SK-N-SH (cell line): ENCODE measurements at regions not wholly inside any gene's neighbourhood (a gene's known extent, or its start where the extent isn't known, plus 50 kb on each side); places are given as distances from the start of the nearest gene placed in this dataset.

Experiments used
- CTCF ChIA-PET: fragments of 300-600, 350-600 bp; formaldehyde crosslinking; extraction: SDS; loops from one replicate; lab custom pipeline; 2021; lab: Yijun Ruan, JAX
- POLR2A ChIA-PET: fragments of 350-600 bp; sonication (Branson Sonifier 250); formaldehyde crosslinking; extraction: SDS; loops from one replicate; lab custom pipeline; 2020; ENCODE audit warnings: antibody characterized with exemption, inconsistent platforms; lab: Yijun Ruan, JAX
- DNase-seq: peaks from one replicate; pipeline ENCODE4 v3.0.0; 2012
- H2AFZ ChIP-seq: fragments of 200-600 bp; sonication (generic); 2 replicates; pipeline ENCODE4 v1.8.1; 2016; ENCODE audit warnings: antibody characterized with exemption, mild to moderate bottlenecking, low read depth
- H3F3A ChIP-seq: fragments of 200-600 bp; sonication (generic); replicated peaks from 2 replicates; pipeline ENCODE3; 2016; ENCODE audit warnings: antibody characterized with exemption, mild to moderate bottlenecking; ENCODE audit not compliant: insufficient read depth
- H3K27ac ChIP-seq, 2 experiments: fragments of 200-500 bp in 1 of 2; fragments of 200-600 bp in 1 of 2; sonication (Bioruptor generic) in 1 of 2; sonication (generic), shearing (Covaris generic) in 1 of 2; 2 replicates each; pipeline versions ENCODE4 v1.5.1 to v1.6.1; 2014 to 2016; ENCODE audit warnings: low read depth in 2 of 2, inconsistent platforms in 1 of 2, low read length in 1 of 2, mild to moderate bottlenecking in 1 of 2, mixed read lengths in 1 of 2
- H3K27me3 ChIP-seq: fragments of 200-600 bp; sonication (generic), shearing (Covaris generic); 2 replicates; pipeline ENCODE4 v1.6.1; 2016; ENCODE audit warnings: mixed run types; ENCODE audit not compliant: insufficient read depth
- H3K36me3 ChIP-seq, 2 experiments: fragments of 200-500 bp in 1 of 2; fragments of 200-600 bp in 1 of 2; sonication (Bioruptor generic) in 1 of 2; sonication (generic) in 1 of 2; replicated peaks in 1 of 2; 2 replicates each; pipeline versions ENCODE3 to v1.5.1; 2014 to 2016; ENCODE audit warnings: low read length in 1 of 2, mild to moderate bottlenecking in 1 of 2; ENCODE audit not compliant: insufficient read depth in 2 of 2, control insufficient read depth in 1 of 2
- H3K4me1 ChIP-seq, 2 experiments: fragments of 200-500 bp in 1 of 2; fragments of 200-600 bp in 1 of 2; sonication (Bioruptor generic) in 1 of 2; sonication (generic), shearing (Covaris generic) in 1 of 2; 2 replicates each; pipeline versions ENCODE4 v1.5.1 to v1.6.1; 2014 to 2016; ENCODE audit warnings: low read depth in 1 of 2, low read length in 1 of 2, mixed run types in 1 of 2; ENCODE audit not compliant: insufficient read depth in 2 of 2, control insufficient read depth in 1 of 2
- H3K4me2 ChIP-seq: fragments of 200-600 bp; sonication (generic), shearing (Covaris generic); 2 replicates; pipeline ENCODE4 v1.6.1; 2017; ENCODE audit warnings: mixed run types
- H3K4me3 ChIP-seq, 2 experiments: fragments of 200-500 bp in 1 of 2; fragments of 200-600 bp in 1 of 2; sonication (Bioruptor generic) in 1 of 2; sonication (generic), shearing (Covaris generic) in 1 of 2; 2 replicates each; pipeline versions ENCODE4 v1.5.1 to v1.8.1; 2014 to 2016; ENCODE audit warnings: low read depth in 2 of 2, inconsistent platforms in 1 of 2, low read length in 1 of 2, mild to moderate bottlenecking in 1 of 2, mixed read lengths in 1 of 2, moderate library complexity in 1 of 2
- H3K79me2 ChIP-seq: fragments of 200-600 bp; sonication (generic); 2 replicates; pipeline ENCODE4 v1.8.1; 2017; ENCODE audit warnings: mild to moderate bottlenecking; ENCODE audit not compliant: insufficient read depth
- H3K9ac ChIP-seq: fragments of 200-600 bp; sonication (generic); 2 replicates; pipeline ENCODE4 v1.6.1; 2017; ENCODE audit warnings: mixed run types
- H3K9me2 ChIP-seq: fragments of 200-600 bp; sonication (generic); 2 replicates; pipeline ENCODE4 v1.6.1; 2017; ENCODE audit warnings: mixed run types
- H3K9me3 ChIP-seq: fragments of 200-600 bp; sonication (generic); 2 replicates; pipeline ENCODE4 v1.6.1; 2017; ENCODE audit warnings: mixed run types, mild to moderate bottlenecking, moderate library complexity
- H4K20me1 ChIP-seq: fragments of 200-600 bp; sonication (generic); 2 replicates; pipeline ENCODE4 v1.6.1; 2017; ENCODE audit warnings: mild to moderate bottlenecking, mixed run types; ENCODE audit not compliant: insufficient read depth
- CTCF ChIP-seq: fragments of 200-600 bp; sonication (generic); IDR thresholded peaks from 2 replicates; pipeline ENCODE4 v1.6.1; 2017; ENCODE audit warnings: antibody characterized with exemption, mild to moderate bottlenecking, moderate library complexity
- ELF1 ChIP-seq: IDR thresholded peaks from 2 replicates; pipeline ENCODE4 v1.4.0; 2012
- EP300 ChIP-seq, 2 experiments: IDR thresholded peaks; 2 replicates each; pipeline versions ENCODE4 v1.4.0 to v1.6.1; 2012; ENCODE audit warnings: borderline replicate concordance in 1 of 2, low read depth in 1 of 2, low read length in 1 of 2
- EZH2phosphoT487 ChIP-seq: fragments of 200-600 bp; sonication (generic); IDR thresholded peaks from 2 replicates; pipeline ENCODE4 v1.6.1; 2017; ENCODE audit warnings: low read depth, mixed run types, mild to moderate bottlenecking, antibody characterized with exemption, moderate library complexity, borderline replicate concordance
- FOXM1 ChIP-seq: IDR thresholded peaks from 2 replicates; pipeline ENCODE4 v1.4.0; 2012; ENCODE audit warnings: low read depth, mild to moderate bottlenecking
- MAX ChIP-seq: IDR thresholded peaks from 2 replicates; pipeline ENCODE4 v1.4.0; 2012; ENCODE audit warnings: low read depth
- MEF2A ChIP-seq: IDR thresholded peaks from 2 replicates; pipeline ENCODE4 v1.4.0; 2012; ENCODE audit warnings: low read depth, borderline replicate concordance
- MXI1 ChIP-seq: IDR thresholded peaks from 2 replicates; pipeline ENCODE4 v1.6.1; 2012; ENCODE audit warnings: mild to moderate bottlenecking, low read depth, low read length, improper control_type of control experiment
- NFIC ChIP-seq: IDR thresholded peaks from 2 replicates; pipeline ENCODE4 v1.4.0; 2012; ENCODE audit warnings: borderline replicate concordance
- PBX3 ChIP-seq: IDR thresholded peaks from 2 replicates; pipeline ENCODE4; 2012
- POLR2AphosphoS5 ChIP-seq: IDR thresholded peaks from 2 replicates; pipeline ENCODE4 v1.6.1; 2012; ENCODE audit warnings: low read depth, low read length
- REST ChIP-seq: IDR thresholded peaks from 2 replicates; pipeline ENCODE4 v1.6.1; 2012; ENCODE audit warnings: mild to moderate bottlenecking, low read depth, low read length, moderate library complexity
- RFX5 ChIP-seq: IDR thresholded peaks from 2 replicates; pipeline ENCODE4 v1.6.1; 2012; ENCODE audit warnings: mild to moderate bottlenecking, improper control_type of control experiment, low read length
- RXRA ChIP-seq: IDR thresholded peaks from 2 replicates; pipeline ENCODE4 v1.4.0; 2012; ENCODE audit warnings: low read depth, mild to moderate bottlenecking, borderline replicate concordance
- SMC3 ChIP-seq: IDR thresholded peaks from 2 replicates; pipeline ENCODE4 v1.6.1; 2012; ENCODE audit warnings: low read depth, low read length, improper control_type of control experiment
- TAF1 ChIP-seq: IDR thresholded peaks from 2 replicates; pipeline ENCODE4 v1.6.1; 2012; ENCODE audit warnings: low read depth, mild to moderate bottlenecking, low read length, moderate library complexity, borderline replicate concordance
- TCF12 ChIP-seq: IDR thresholded peaks from 2 replicates; pipeline ENCODE4 v1.4.0; 2012
- TEAD4 ChIP-seq: IDR thresholded peaks from 2 replicates; pipeline ENCODE4 v1.4.0; 2012; ENCODE audit warnings: mild to moderate bottlenecking, borderline replicate concordance; ENCODE audit not compliant: insufficient read depth
- USF1 ChIP-seq: IDR thresholded peaks from 2 replicates; pipeline ENCODE4 v1.4.0; 2012; ENCODE audit warnings: low read depth, borderline replicate concordance
- ZBTB33 ChIP-seq: IDR thresholded peaks from 2 replicates; pipeline ENCODE4 v1.4.0; 2012; ENCODE audit warnings: low read depth, borderline replicate concordance
- WGBS: methylation state at CpG from one replicate; pipeline ENCODE4 v1.1.6; 2017; ENCODE audit warnings: low lambda C conversion rate; 5-methylcytosine and 5-hydroxymethylcytosine counted together

GRCh38 chr16:80418517-80419355 lies 122.1 kb upstream of the DYNLRB2 start (continued):
- TF ChIP-seq CTCF (no peak), SMC3 (no peak), MEF2A (no peak), RXRA (no peak), MAX (no peak), NFIC (no peak), EZH2phosphoT487 (no peak)

GRCh38 chr16:80417706-80418271 lies 123.0 kb upstream of the DYNLRB2 start:
- Histone ChIP-seq H3K9me2 (no peaks in the 10 kb centered on the region), H3K36me3 (no peaks in the 10 kb centered on the region), H3K4me2 (no peak overlapping the region), H3K27ac (no peak overlapping the region), H2AFZ (no peak overlapping the region), H3K27me3 (no peaks in the 10 kb centered on the region), H3K9me3 (no peaks in the 10 kb centered on the region), H3K4me1 (peaks cover 0 to 4% of the 10 kb centered on the region in 2 experiments; a peak in 1 of 4 replicates), H4K20me1 (no peaks in the 10 kb centered on the region), H3K4me3 (no peak overlapping the region), H3K9ac (no peak overlapping the region), H3F3A (no peaks in the 10 kb centered on the region), H3K79me2 (no peaks in the 10 kb centered on the region)
- DNase-seq, result no peak
- ChIA-PET POLR2A (no interaction called here), CTCF (no interaction called here)
- TF ChIP-seq RFX5 (no peak), ZBTB33 (no peak), TAF1 (no peak), EZH2phosphoT487 (no peak), REST (no peak), FOXM1 (no peak), PBX3 (no peak), ELF1 (no peak), SMC3 (no peak), TCF12 (no peak), USF1 (no peak), RXRA (no peak), TEAD4 (no peak), POLR2AphosphoS5 (no peak), EP300 (IDR thresholded peaks at IDR 0.05; ENCODE audit: borderline replicate concordance in 1 of 2, low read depth in 1 of 2, low read length in 1 of 2) (no peak), MAX (no peak), MXI1 (no peak)
- WGBS, result 57% methylated on average over 4 of the region's 4 CpGs
